IMR-90 (cell line): ENCODE measurements at regions not wholly inside any gene's neighbourhood (a gene's known extent, or its start where the extent isn't known, plus 50 kb on each side); places are given as distances from the start of the nearest gene placed in this dataset.
"Not testable (repeated sequence)": the region's sequence is repeated elsewhere in the genome, so short reads cannot be mapped to it uniquely, and the experiment has no call there.

Source experiments
- ATAC-seq: fragments of 200-7000 bp; cut with Tn5 transposase; 2 replicates; pipeline ENCODE4 v1.9.1; 2020; ENCODE audit warnings: low read depth, mild to moderate bottlenecking, moderate library complexity
- BruUV-seq: library from RNA; stranded (reverse); fragments of 400-500 nt; replicated peaks from 2 replicates; lab custom pipeline; 2021; lab: Mats Ljungman, UMichigan
- CTCF ChIA-PET: fragments of 300-600 bp; formaldehyde crosslinking; extraction: SDS; loops from one replicate; lab custom pipeline; 2021; ENCODE audit warnings: antibody characterized with exemption; lab: Yijun Ruan, JAX
- POLR2A ChIA-PET: fragments of 300-600 bp; sonication (Branson Sonifier 250); formaldehyde crosslinking; loops from one replicate; lab custom pipeline; 2022; ENCODE audit warnings: antibody characterized with exemption; ENCODE audit not compliant: unreplicated experiment; lab: Charles Lee
- DNase-seq: peaks from one replicate; pipeline ENCODE4 v3.0.0; 2013
- H2AFZ ChIP-seq: replicated peaks from 2 replicates; pipeline ENCODE3; 2013; ENCODE audit warnings: low read length, mild to moderate bottlenecking; ENCODE audit not compliant: poor library complexity
- H2AK5ac ChIP-seq: 2 replicates; pipeline ENCODE4 v1.6.1; 2013; ENCODE audit warnings: low read depth, low read length, inconsistent platforms
- H2AK9ac ChIP-seq: replicated peaks from 2 replicates; pipeline ENCODE3; 2013; ENCODE audit warnings: mild to moderate bottlenecking, low read depth, low read length, moderate library complexity; ENCODE audit not compliant: poor library complexity
- H2BK120ac ChIP-seq: 2 replicates; pipeline ENCODE4 v1.6.1; 2013; ENCODE audit warnings: low read depth, low read length, inconsistent platforms
- H2BK15ac ChIP-seq: 3 replicates; pipeline ENCODE4 v1.6.1; 2013; ENCODE audit warnings: low read depth, low read length, inconsistent platforms
- H2BK20ac ChIP-seq: 2 replicates; pipeline ENCODE4 v1.6.1; 2013; ENCODE audit warnings: low read depth, mild to moderate bottlenecking, inconsistent platforms, low read length, moderate library complexity
- H2BK5ac ChIP-seq: 2 replicates; pipeline ENCODE4 v1.6.1; 2013; ENCODE audit warnings: mild to moderate bottlenecking, low read depth, low read length, inconsistent platforms; ENCODE audit not compliant: poor library complexity, severe bottlenecking
- H3K14ac ChIP-seq: replicated peaks from 2 replicates; pipeline ENCODE4 v1.6.1; 2013; ENCODE audit warnings: low read depth, low read length, inconsistent platforms
- H3K18ac ChIP-seq: 2 replicates; pipeline ENCODE4 v1.6.1; 2013; ENCODE audit warnings: low read depth, low read length, control low read depth
- H3K23ac ChIP-seq: 2 replicates; pipeline ENCODE4 v1.6.1; 2013; ENCODE audit warnings: low read depth, low read length, inconsistent platforms
- H3K27ac ChIP-seq: 2 replicates; pipeline ENCODE4 v1.5.1; 2013; ENCODE audit warnings: mild to moderate bottlenecking, control low read depth, low read length; ENCODE audit not compliant: insufficient read depth
- H3K27me3 ChIP-seq: 2 replicates; pipeline ENCODE4 v1.6.1; 2013; ENCODE audit warnings: low read length; ENCODE audit not compliant: control insufficient read depth, insufficient read depth
- H3K36me3 ChIP-seq: 2 replicates; pipeline ENCODE4 v1.6.1; 2013; ENCODE audit warnings: low read length, mixed read lengths; ENCODE audit not compliant: control insufficient read depth, insufficient read depth
- H3K4ac ChIP-seq: 2 replicates; pipeline ENCODE4 v1.6.1; 2013; ENCODE audit warnings: low read depth, low read length, inconsistent platforms
- H3K4me1 ChIP-seq: 2 replicates; pipeline ENCODE4 v1.6.1; 2013; ENCODE audit warnings: low read length, mixed read lengths; ENCODE audit not compliant: control insufficient read depth, insufficient read depth
- H3K4me2 ChIP-seq: 2 replicates; pipeline ENCODE4 v1.6.1; 2013; ENCODE audit warnings: low read depth, mild to moderate bottlenecking, control low read depth, low read length, moderate library complexity
- H3K4me3 ChIP-seq: 2 replicates; pipeline ENCODE4 v1.5.1; 2013; ENCODE audit warnings: low read depth, mild to moderate bottlenecking, control low read depth, low read length, moderate library complexity; ENCODE audit not compliant: insufficient read depth
- H3K56ac ChIP-seq: 2 replicates; pipeline ENCODE4 v1.6.1; 2013; ENCODE audit warnings: low read length, inconsistent platforms; ENCODE audit not compliant: insufficient read depth; ENCODE audit errors: extremely low read depth
- H3K79me1 ChIP-seq, 2 experiments: 2 replicates each; pipeline ENCODE4 v1.6.1; 2013; ENCODE audit warnings: low read length in 2 of 2, inconsistent platforms in 1 of 2, low read depth in 1 of 2
- H3K9ac ChIP-seq: 2 replicates; pipeline ENCODE4 v1.6.1; 2013; ENCODE audit warnings: low read depth, low read length, control low read depth
- H3K9me1 ChIP-seq: 2 replicates; pipeline ENCODE4 v1.6.1; 2013; ENCODE audit warnings: low read length, inconsistent platforms; ENCODE audit not compliant: insufficient read depth
- H3K9me3 ChIP-seq: 2 replicates; pipeline ENCODE4 v1.6.1; 2013; ENCODE audit warnings: low read length; ENCODE audit not compliant: control insufficient read depth, insufficient read depth
- H4K20me1 ChIP-seq: 2 replicates; pipeline ENCODE4 v1.6.1; 2013; ENCODE audit warnings: low read length, inconsistent platforms; ENCODE audit not compliant: insufficient read depth
- H4K5ac ChIP-seq: 2 replicates; pipeline ENCODE4 v1.6.1; 2013; ENCODE audit warnings: mild to moderate bottlenecking, low read depth, low read length, control low read depth
- H4K8ac ChIP-seq, 2 experiments: 2 replicates each; pipeline ENCODE4 v1.6.1; 2013; ENCODE audit warnings: low read depth in 2 of 2, low read length in 2 of 2, control low read depth in 1 of 2, inconsistent platforms in 1 of 2
- H4K91ac ChIP-seq: 2 replicates; pipeline ENCODE4 v1.6.1; 2013; ENCODE audit warnings: low read depth, low read length, inconsistent platforms; ENCODE audit not compliant: insufficient read depth
- dilution Hi-C: fragments of 300-500 bp; cut with HindIII; formaldehyde crosslinking; loops from one replicate; pipeline ENCODE4 v1.14.3; 2018; ENCODE audit warnings: low sequenced_read_pairs; ENCODE audit not compliant: unreplicated experiment
- in situ Hi-C: fragments of 300-500 bp; cut with MboI; formaldehyde crosslinking; loops from 3 replicates; pipeline ENCODE4 v1.14.3; 2019; ENCODE audit warnings: low sequenced_read_pairs, inconsistent platforms, mixed read lengths
- intact Hi-C: fragments of 100-400 bp; cut with micrococcal nuclease; formaldehyde crosslinking; loops from 2 replicates; pipeline ENCODE4 v1.10.0; 2022

DNA sequence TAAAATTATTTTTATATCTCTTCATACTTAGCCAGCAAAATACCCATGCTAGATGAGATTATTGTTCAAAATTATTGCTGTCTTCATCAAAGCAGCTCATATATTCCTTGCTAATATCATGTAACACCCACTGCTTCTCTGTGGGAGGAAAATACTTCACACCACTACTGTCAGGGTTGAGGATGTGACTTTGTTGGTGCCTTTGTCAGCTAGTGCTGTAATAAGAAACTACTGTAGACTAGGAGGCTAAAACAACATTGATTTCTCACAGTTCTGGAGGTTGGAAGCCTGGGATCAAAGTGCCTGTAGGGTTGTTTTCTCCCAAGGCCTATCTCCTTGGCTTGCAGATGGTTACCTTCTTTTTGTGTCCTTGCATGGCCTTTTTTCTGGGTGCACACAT, 475.2 kb upstream of the ZNF337 start:
- H4K5ac ChIP-seq, CTCF ChIA-PET, H2AK5ac ChIP-seq, DNase-seq, ATAC-seq, POLR2A ChIA-PET, H3K4me2 ChIP-seq, H2BK5ac ChIP-seq, H3K4me3 ChIP-seq, H4K20me1 ChIP-seq, H3K79me1 ChIP-seq, H3K9me1 ChIP-seq, dilution Hi-C loops, H4K8ac ChIP-seq, H3K9me3 ChIP-seq, in situ Hi-C loops, H3K18ac ChIP-seq, H2BK20ac ChIP-seq, H3K27me3 ChIP-seq, H2BK15ac ChIP-seq, H3K23ac ChIP-seq, H3K56ac ChIP-seq, BruUV-seq, H3K4me1 ChIP-seq, H4K91ac ChIP-seq, H2AFZ ChIP-seq, H3K4ac ChIP-seq, H2BK120ac ChIP-seq, H3K14ac ChIP-seq, H3K27ac ChIP-seq, H3K9ac ChIP-seq, H2AK9ac ChIP-seq, H3K36me3 ChIP-seq: not testable (repeated sequence)
- intact Hi-C loops, result loop anchor here (10.0 kb wide), 1 partner anchor 227 kb away; no protein-coding TSS in a partner anchor
